ENCODE measurements at regions not wholly inside any gene's neighbourhood (a gene's known extent, or its start where the extent isn't known, plus 50 kb on each side); places are given as distances from the start of the nearest gene placed in this dataset.

GRCh38 chr21:18899261-18899660, 495.7 kb upstream of the TMPRSS15 start:
- TF ChIP-seq CTCF (IDR thresholded peaks at IDR 0.05) (no peak), POLR2AphosphoS5 (IDR thresholded peaks at IDR 0.05) (no peak)
